A172 (cell line): ENCODE measurements at regions not wholly inside any gene's neighbourhood (a gene's known extent, or its start where the extent isn't known, plus 50 kb on each side); places are given as distances from the start of the nearest gene placed in this dataset.
"Not testable (repeated sequence)": the region's sequence is repeated elsewhere in the genome, so short reads cannot be mapped to it uniquely, and the experiment has no call there.

Source experiments
- DNase-seq: peaks from one replicate; pipeline ENCODE4 v3.0.0-alpha.2; 2015; ENCODE audit warnings: low spot score

- no peak for DNase-seq
Observed at GRCh38 chr12:59517522-59517921, 78.3 kb upstream of the SLC16A7 start.

GRCh38 chr12:59500915-59501314 is 94.9 kb upstream of the SLC16A7 start:
- DNase-seq: peak; percentile 27

- no peak for DNase-seq
Observed at GRCh38 chr12:59500335-59500734, 95.5 kb upstream of the SLC16A7 start.

- no peak for DNase-seq
Observed at GRCh38 chr12:59499774-59500173, 96.1 kb upstream of the SLC16A7 start.

- no peak for DNase-seq
Observed at GRCh38 chr12:59494617-59495016, 101.2 kb upstream of the SLC16A7 start.

- no peak for DNase-seq
Observed at GRCh38 chr12:59491877-59492276, 104.0 kb upstream of the SLC16A7 start.

- DNase-seq: no peak
Observed at GRCh38 chr12:59486827-59487226, 109.0 kb upstream of the SLC16A7 start.

GRCh38 chr12:59484575-59484974 is 111.3 kb upstream of the SLC16A7 start:
- DNase-seq: no peak

- DNase-seq: not testable (repeated sequence)
Observed at GRCh38 chr12:59474236-59474635, 121.6 kb upstream of the SLC16A7 start.

GRCh38 chr12:59472273-59472672 is 123.6 kb upstream of the SLC16A7 start:
- no peak for DNase-seq

GRCh38 chr12:59459966-59460660 is 135.7 kb upstream of the SLC16A7 start:
- DNase-seq: peak; percentile 74

- peak; percentile 2 for DNase-seq
Observed at GRCh38 chr12:59453475-59453874, 142.4 kb upstream of the SLC16A7 start.

GRCh38 chr12:59452746-59453145 is 143.1 kb upstream of the SLC16A7 start:
- peak; percentile 41 for DNase-seq

GRCh38 chr12:59452259-59452658 is 143.6 kb upstream of the SLC16A7 start:
- peak; percentile 74 for DNase-seq

GRCh38 chr12:59446116-59446515 is 149.7 kb upstream of the SLC16A7 start:
- DNase-seq: no peak

- DNase-seq: no peak
Observed at GRCh38 chr12:59444932-59445331, 150.9 kb upstream of the SLC16A7 start.

GRCh38 chr12:59432057-59432456 is 163.8 kb upstream of the SLC16A7 start:
- no peak for DNase-seq

- peak; percentile 16 for DNase-seq
Observed at GRCh38 chr12:59431266-59431665, 164.6 kb upstream of the SLC16A7 start.

- DNase-seq: no peak
Observed at GRCh38 chr12:59429766-59430165, 166.1 kb upstream of the SLC16A7 start.

- DNase-seq: no peak
Observed at GRCh38 chr12:59425798-59426197, 170.0 kb upstream of the SLC16A7 start.

- DNase-seq: not testable (repeated sequence)
Observed at GRCh38 chr12:59424666-59425065, 171.2 kb upstream of the SLC16A7 start.

GRCh38 chr12:59414051-59414450 is 181.8 kb upstream of the SLC16A7 start:
- DNase-seq: no peak

GRCh38 chr12:59408431-59408830 is 187.4 kb upstream of the SLC16A7 start:
- DNase-seq: peak; percentile 13

GRCh38 chr12:59407799-59408198 is 188.0 kb upstream of the SLC16A7 start:
- no peak for DNase-seq
